Fibroblast of villous mesenchyme (primary cell): ENCODE measurements at regions not wholly inside any gene's neighbourhood (a gene's known extent, or its start where the extent isn't known, plus 50 kb on each side); places are given as distances from the start of the nearest gene placed in this dataset.

Source experiments
- DNase-seq: peaks from one replicate; pipeline ENCODE4 v3.0.0-alpha.2; 2010; ENCODE audit warnings: low read depth
- H3K4me3 ChIP-seq: 2 replicates; pipeline ENCODE4 v1.5.1; 2011; ENCODE audit warnings: low read depth, mild to moderate bottlenecking, low read length
- TF ChIP-seq, protein P1 (sequence below): IDR thresholded peaks from 2 replicates; pipeline ENCODE4 v1.5.1; 2012; ENCODE audit warnings: low read depth, mild to moderate bottlenecking, low read length; ENCODE audit not compliant: insufficient read depth

DNA sequence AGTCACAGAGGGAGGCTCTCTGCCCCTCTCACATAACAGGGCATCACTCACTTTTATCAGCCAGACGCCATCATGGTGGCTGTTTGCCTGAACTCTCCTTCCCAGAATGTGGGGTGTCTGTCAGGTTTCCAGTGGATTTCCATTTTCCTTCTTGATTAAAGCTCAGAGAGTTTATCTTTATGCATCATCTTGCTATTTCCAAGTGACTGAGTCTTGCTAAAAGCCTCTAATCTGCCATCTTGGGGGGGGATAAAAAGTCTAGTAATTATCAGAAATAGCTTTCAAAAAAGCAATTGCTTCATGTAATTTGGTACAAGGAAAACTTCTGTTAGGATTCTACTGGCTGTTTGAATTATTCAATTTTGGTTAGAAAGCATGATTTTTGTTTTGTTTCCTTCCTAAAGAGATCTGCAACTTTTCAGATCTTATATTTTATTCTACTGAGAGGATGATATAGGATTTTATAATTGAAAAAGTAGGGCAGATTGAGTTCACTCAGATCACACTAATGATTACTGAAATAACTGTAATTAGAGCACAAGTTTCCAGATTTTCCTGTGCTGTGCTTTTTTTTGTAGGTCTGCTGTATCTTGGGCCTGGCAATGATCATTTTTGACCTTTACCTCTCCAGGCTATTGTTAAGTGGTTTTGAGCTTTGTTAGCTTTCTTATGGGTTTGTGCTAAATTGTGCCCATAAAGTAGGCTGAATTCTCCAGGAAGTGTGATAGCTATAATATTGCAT, 661.5 kb downstream of the TLE4 start:
- no peak overlapping the region for H3K4me3 ChIP-seq
- TF ChIP-seq, protein P1, sequence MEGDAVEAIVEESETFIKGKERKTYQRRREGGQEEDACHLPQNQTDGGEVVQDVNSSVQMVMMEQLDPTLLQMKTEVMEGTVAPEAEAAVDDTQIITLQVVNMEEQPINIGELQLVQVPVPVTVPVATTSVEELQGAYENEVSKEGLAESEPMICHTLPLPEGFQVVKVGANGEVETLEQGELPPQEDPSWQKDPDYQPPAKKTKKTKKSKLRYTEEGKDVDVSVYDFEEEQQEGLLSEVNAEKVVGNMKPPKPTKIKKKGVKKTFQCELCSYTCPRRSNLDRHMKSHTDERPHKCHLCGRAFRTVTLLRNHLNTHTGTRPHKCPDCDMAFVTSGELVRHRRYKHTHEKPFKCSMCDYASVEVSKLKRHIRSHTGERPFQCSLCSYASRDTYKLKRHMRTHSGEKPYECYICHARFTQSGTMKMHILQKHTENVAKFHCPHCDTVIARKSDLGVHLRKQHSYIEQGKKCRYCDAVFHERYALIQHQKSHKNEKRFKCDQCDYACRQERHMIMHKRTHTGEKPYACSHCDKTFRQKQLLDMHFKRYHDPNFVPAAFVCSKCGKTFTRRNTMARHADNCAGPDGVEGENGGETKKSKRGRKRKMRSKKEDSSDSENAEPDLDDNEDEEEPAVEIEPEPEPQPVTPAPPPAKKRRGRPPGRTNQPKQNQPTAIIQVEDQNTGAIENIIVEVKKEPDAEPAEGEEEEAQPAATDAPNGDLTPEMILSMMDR: no peak
- DNase-seq: no peak

DNA sequence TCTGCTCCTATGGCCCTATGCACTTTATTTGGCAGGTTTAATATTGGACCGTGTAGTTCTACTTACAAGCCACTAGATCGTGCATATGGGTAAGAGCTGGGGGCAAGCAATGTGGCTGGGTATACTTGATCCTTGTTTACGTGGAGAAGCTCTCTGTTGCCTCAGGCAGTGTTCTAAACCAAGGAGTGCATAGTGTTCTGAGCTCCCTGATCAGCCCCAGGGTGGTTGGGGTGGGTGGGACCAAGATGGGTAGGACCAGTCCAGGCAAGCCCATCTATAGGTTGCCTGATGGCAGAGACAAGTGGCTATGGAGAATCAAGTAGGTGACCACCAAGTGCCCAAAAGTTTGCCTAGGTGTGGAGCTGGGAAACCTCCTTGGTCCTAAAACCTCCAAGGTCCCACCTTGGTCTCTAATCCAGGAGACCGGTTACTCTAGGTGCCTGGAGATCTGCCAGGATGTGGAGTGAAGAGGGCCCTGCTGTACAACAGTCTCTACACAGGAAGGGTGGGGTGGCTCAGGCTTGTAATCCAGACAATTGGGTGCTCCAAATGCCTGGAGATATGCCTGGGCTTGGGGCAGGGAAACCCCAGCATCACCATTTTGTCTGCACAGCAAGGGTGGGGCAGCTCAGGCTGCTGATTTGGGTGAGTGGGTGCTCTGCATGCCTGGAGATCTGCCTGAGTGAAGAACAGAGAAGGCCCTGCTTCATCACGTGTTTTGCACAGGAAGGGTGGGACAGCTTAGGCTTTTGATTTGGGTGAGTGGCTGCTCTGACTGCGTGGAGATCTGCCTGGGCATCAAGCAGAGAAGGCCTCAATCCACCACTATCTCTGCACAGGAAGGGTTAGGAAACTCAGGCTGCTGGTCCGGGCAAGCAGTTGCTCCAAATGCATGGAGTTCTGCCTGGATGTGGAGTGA, 659.8 kb downstream of the TLE4 start:
- H3K4me3 ChIP-seq: no peak overlapping the region
- DNase-seq: no peak
- TF ChIP-seq, protein P1: no peak

DNA sequence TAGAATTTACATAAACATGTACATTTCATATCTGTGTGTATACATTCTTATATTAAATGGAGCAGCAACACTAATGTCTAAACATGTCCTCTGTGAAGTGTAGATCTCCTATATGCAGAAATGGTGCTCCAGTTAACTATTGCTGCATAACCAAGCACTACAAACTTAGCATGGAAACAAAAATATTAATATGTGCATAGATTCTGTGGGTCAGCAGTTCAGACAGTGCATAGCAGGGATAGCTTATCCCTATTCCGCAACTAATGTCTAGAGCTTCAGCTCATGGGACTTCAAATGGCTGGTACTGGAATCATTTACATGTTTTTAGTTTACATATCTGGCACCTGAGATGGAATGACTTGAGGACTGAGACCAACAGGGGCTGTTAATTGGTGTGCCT, 652.1 kb downstream of the TLE4 start:
- TF ChIP-seq, protein P1: no peak
- no peak overlapping the region for H3K4me3 ChIP-seq
- no peak for DNase-seq

DNA sequence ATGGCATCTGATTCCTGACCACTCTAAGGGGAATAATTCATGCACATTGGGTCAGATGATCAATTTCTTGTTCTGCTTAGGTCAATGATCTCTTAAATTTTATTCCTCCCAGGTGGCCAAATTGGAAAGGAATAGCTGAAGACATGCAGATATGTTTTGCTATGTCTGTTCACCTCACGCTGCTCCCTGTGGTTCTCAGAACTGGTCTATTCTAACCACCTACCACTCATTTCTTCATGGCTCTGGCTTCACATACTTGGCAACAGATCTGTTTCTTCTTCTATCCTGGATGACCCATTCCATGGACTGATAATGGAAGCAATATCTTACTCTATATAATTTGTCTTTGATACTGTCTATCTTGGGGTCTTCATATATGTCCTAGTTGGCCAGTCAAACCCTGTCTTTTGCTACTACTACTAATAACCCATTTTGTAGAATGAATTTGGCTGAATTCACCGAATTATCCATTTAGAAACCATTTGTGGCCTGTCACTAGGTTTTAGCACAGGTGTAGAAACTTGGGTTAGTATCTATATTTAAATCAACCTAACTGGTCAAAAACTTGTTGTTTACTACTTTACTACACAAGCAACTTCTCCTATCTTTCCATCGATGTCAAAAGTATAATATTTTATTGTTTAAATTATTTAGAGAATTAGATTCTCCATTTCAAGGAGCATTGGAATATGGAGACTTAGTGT, 650.9 kb downstream of the TLE4 start:
- TF ChIP-seq, protein P1: no peak
- DNase-seq: no peak
- no peak overlapping the region for H3K4me3 ChIP-seq

DNA sequence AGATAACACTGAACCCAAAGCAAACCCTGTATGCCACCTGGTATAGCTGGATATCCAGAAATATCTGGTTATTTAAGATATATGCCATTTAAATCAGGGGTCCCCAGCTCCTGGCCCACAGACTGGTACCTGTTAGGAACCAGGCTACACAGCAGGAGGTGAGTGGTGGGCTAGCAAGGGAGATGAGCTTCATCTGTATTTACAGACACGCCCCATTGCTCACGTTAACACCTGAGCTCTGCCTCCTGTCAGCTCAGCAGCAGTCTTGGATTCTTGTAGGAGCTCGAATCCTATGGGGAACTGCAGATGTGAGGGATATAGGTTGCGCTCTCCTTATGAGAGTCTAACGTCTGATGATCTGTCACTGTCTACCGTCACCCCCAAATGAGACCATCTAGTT, 646.6 kb downstream of the TLE4 start:
- no peak for DNase-seq
- no peak overlapping the region for H3K4me3 ChIP-seq
- TF ChIP-seq, protein P1: no peak

DNA sequence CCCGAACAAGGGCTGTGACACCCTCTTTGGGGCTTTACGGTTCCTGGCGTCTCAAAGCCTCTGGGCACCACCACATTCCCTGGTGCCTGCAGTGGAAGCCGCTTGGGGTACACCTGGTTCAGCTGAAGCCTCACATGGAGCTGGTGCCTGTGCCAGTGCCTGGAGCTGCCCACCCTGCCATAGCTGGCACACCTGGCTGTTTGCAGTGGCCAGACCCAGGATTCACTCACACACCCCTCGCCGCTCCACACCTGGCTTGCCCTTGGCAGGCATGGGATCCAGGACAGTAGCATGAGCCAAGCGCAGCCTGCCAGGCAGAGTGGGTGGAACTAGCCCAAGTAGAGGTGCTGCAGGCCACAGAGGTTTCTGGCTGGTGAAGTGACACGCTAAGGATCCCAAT, 641.8 kb downstream of the TLE4 start:
- H3K4me3 ChIP-seq: no peak overlapping the region
- DNase-seq: no peak
- TF ChIP-seq, protein P1: no peak
